ENCODE measurements at regions not wholly inside any gene's neighbourhood (a gene's known extent, or its start where the extent isn't known, plus 50 kb on each side); places are given as distances from the start of the nearest gene placed in this dataset.

DNA sequence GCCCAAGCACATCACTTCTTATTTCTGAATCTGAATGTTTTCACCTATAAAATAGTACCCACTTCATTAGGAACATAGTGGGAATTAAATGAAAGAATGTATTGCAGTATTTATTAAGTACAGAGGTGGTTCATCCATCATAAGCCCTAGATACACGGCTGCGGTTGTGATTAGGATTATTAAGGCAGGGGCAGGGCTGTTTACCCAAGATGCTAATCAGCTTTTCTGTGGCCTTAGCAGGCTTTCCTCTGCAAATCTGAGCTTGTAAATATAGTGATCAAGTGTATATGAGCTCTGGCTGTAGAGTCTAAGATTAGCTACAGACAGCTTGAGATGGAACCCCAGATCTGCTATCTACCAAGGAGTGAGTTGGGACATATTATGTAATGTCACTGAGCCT lies 124.1 kb upstream of the ADRA1B start:
- TF ChIP-seq, protein P1, sequence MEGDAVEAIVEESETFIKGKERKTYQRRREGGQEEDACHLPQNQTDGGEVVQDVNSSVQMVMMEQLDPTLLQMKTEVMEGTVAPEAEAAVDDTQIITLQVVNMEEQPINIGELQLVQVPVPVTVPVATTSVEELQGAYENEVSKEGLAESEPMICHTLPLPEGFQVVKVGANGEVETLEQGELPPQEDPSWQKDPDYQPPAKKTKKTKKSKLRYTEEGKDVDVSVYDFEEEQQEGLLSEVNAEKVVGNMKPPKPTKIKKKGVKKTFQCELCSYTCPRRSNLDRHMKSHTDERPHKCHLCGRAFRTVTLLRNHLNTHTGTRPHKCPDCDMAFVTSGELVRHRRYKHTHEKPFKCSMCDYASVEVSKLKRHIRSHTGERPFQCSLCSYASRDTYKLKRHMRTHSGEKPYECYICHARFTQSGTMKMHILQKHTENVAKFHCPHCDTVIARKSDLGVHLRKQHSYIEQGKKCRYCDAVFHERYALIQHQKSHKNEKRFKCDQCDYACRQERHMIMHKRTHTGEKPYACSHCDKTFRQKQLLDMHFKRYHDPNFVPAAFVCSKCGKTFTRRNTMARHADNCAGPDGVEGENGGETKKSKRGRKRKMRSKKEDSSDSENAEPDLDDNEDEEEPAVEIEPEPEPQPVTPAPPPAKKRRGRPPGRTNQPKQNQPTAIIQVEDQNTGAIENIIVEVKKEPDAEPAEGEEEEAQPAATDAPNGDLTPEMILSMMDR (conservative IDR thresholded peaks at IDR 0.05; ENCODE audit: low read depth, low read length) = no peak
- Histone ChIP-seq H3K4me3 (IDR thresholded peaks at IDR 0.05; ENCODE audit: insufficient read depth, low read depth, low read length) (no peak overlapping the region), H3K4me2 (no peak overlapping the region), H3K4me1 (ENCODE audit: low read depth, poor library complexity, severe bottlenecking) (no peaks in the 10 kb centered on the region), H3K9ac (no peak overlapping the region), H3K79me2 (ENCODE audit: insufficient read depth, low read depth) (no peaks in the 10 kb centered on the region), H2AFZ (ENCODE audit: low read depth) (no peak overlapping the region), H3K27me3 (ENCODE audit: insufficient read depth, low read depth) (no peaks in the 10 kb centered on the region), H4K20me1 (ENCODE audit: insufficient read depth) (no peaks in the 10 kb centered on the region), H3K36me3 (ENCODE audit: insufficient read depth) (no peaks in the 10 kb centered on the region), H3K27ac (no peak overlapping the region)

DNA sequence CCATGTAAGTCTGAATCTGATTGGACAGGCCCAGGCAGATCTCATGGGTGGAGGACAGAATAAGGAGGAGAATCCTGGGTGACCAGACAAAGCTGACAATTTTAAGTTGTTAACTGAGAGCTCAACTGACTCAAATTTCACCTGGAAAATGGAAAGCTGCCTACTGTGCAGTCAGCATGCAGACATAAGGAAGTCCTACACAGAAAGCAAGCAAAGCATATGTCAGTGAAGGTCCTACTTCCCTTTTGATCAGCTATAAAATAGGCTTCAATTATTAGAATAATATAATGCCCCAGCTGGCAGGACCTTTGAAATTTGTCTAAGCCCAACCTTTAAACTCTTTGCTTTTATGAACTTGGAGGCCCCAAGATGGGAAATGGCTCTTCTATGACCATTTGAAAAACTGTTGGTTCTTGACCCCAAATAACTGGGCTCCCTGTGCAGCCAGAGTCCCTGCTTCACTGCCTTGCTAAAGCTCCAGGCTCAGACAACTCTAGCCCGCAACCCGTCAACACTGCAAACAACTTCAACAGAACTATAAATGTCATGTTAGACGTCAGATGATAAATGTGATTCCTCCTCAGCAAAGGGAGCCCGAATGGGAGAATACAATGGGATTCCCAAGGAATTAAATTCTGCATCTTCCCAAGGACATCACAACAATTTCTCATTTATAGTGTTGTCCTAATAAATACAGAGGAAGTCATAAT lies 118.9 kb upstream of the ADRA1B start:
- H4K20me1 ChIP-seq (ENCODE audit: insufficient read depth) = no peaks in the 10 kb centered on the region

DNA sequence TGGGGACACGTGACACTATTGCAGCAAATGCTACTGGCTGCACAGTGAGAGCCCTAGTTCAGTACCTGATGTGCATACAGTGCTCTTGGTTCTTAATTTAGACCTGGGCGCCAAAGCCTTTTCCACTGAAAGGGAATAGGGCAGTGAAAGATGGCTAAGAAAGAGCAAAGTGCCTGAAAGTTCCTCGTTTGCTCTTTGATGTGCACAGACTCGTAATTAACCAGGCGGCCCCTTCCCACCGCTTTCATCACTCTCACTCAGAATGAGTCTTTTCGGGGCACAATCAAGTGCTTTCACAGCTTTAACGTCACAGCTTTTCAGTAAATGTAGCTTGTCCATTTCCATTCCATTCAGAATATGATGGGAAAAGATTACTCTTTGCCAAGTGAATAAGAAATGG lies 116.6 kb upstream of the ADRA1B start:
- Histone ChIP-seq H3K27me3 (ENCODE audit: insufficient read depth, low read depth) (no peaks in the 10 kb centered on the region), H2AFZ (ENCODE audit: low read depth) (no peak overlapping the region), H3K79me2 (ENCODE audit: insufficient read depth, low read depth) (no peaks in the 10 kb centered on the region), H3K27ac (no peak overlapping the region), H3K36me3 (ENCODE audit: insufficient read depth) (no peaks in the 10 kb centered on the region), H3K4me1 (ENCODE audit: low read depth, poor library complexity, severe bottlenecking) (no peaks in the 10 kb centered on the region), H3K4me3 (IDR thresholded peaks at IDR 0.05; ENCODE audit: insufficient read depth, low read depth, low read length) (no peak overlapping the region), H4K20me1 (ENCODE audit: insufficient read depth) (no peaks in the 10 kb centered on the region), H3K4me2 (no peak overlapping the region), H3K9ac (no peak overlapping the region)
- TF ChIP-seq, protein P1 (conservative IDR thresholded peaks at IDR 0.05; ENCODE audit: low read depth, low read length) = no peak

More for the DNA sequence above, 118.9 kb upstream of the ADRA1B start:
- no peak overlapping the region for H3K4me2 ChIP-seq
- TF ChIP-seq, protein P1 (conservative IDR thresholded peaks at IDR 0.05; ENCODE audit: low read depth, low read length) = no peak
- H3K4me3 ChIP-seq (IDR thresholded peaks at IDR 0.05; ENCODE audit: insufficient read depth, low read depth, low read length) = no peak overlapping the region
- no peak overlapping the region for H3K9ac ChIP-seq
- H3K27ac ChIP-seq = no peak overlapping the region
- no peaks in the 10 kb centered on the region for H3K27me3 ChIP-seq (ENCODE audit: insufficient read depth, low read depth)
- no peak overlapping the region for H2AFZ ChIP-seq (ENCODE audit: low read depth)
- H3K4me1 ChIP-seq (ENCODE audit: low read depth, poor library complexity, severe bottlenecking) = no peaks in the 10 kb centered on the region
- H3K79me2 ChIP-seq (ENCODE audit: insufficient read depth, low read depth) = no peaks in the 10 kb centered on the region
- no peaks in the 10 kb centered on the region for H3K36me3 ChIP-seq (ENCODE audit: insufficient read depth)

DNA sequence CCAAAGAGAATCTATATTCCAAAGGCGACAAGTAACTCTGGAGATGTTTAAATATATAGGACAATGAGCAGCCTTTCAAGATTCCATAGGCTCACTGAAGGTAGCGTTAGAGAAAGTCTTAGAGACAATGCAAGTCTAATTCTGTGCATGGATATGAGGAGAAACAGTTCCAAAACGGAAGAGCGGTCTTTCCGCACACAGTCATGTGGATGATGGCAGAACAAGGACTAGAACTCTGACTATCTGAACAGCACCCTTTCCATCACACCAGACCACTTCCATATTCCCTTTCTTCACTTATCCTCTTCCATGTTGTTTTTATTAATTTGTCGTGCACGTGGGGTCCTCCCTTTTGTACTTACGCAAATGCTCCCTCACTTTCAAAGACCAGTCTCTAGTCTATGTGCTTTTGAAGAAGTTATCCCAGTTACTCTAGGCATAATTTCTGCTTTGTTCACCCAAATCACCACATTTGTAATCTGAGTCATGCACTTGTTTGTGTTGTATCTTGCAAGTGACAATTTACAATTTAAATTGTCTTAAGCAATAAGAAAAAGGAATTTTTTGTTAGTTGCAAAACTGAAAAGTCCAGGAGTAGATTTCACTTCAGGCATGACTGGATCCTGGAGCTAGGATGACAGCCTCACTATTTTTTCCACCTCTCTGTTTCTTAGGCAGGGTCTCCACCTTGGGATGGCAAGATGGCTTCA lies 116.0 kb upstream of the ADRA1B start:
- TF ChIP-seq, protein P1 (conservative IDR thresholded peaks at IDR 0.05; ENCODE audit: low read depth, low read length) = no peak
- H3K27ac ChIP-seq = no peak overlapping the region
- H3K27me3 ChIP-seq (ENCODE audit: insufficient read depth, low read depth) = no peaks in the 10 kb centered on the region
- H3K36me3 ChIP-seq (ENCODE audit: insufficient read depth) = no peaks in the 10 kb centered on the region
- no peak overlapping the region for H3K4me3 ChIP-seq (IDR thresholded peaks at IDR 0.05; ENCODE audit: insufficient read depth, low read depth, low read length)
- no peaks in the 10 kb centered on the region for H3K4me1 ChIP-seq (ENCODE audit: low read depth, poor library complexity, severe bottlenecking)
- no peak overlapping the region for H3K9ac ChIP-seq
- no peaks in the 10 kb centered on the region for H4K20me1 ChIP-seq (ENCODE audit: insufficient read depth)
- no peaks in the 10 kb centered on the region for H3K79me2 ChIP-seq (ENCODE audit: insufficient read depth, low read depth)
- no peak overlapping the region for H2AFZ ChIP-seq (ENCODE audit: low read depth)
- no peak overlapping the region for H3K4me2 ChIP-seq

Data from KMS-11 (cell line).